Panc1 (cell line): ENCODE measurements at regions not wholly inside any gene's neighbourhood (a gene's known extent, or its start where the extent isn't known, plus 50 kb on each side); places are given as distances from the start of the nearest gene placed in this dataset.

Experiments used
- ATAC-seq: fragments of 200-7000 bp; cut with Tn5 transposase; 2 replicates; pipeline ENCODE4 v1.9.1; 2020; ENCODE audit warnings: mild to moderate bottlenecking, moderate library complexity
- BruUV-seq: library from RNA; stranded (reverse); fragments of 400-500 nt; replicated peaks from 2 replicates; lab custom pipeline; 2021; lab: Mats Ljungman, UMichigan
- CTCF ChIA-PET: fragments of 300-600 bp; sonication (Branson Sonifier 250); formaldehyde crosslinking; loops from one replicate; lab custom pipeline; 2022; ENCODE audit warnings: antibody characterized with exemption; lab: Charles Lee
- POLR2A ChIA-PET: fragments of 300-600 bp; sonication (Branson Sonifier 250); formaldehyde crosslinking; loops from one replicate; lab custom pipeline; 2022; ENCODE audit warnings: antibody characterized with exemption; lab: Charles Lee
- DNase-seq: peaks from one replicate; pipeline ENCODE4 v3.0.0-alpha.2; 2010; ENCODE audit warnings: low read depth, low spot score
- H3K27ac ChIP-seq: 2 replicates; pipeline ENCODE4 v1.5.1; 2011; ENCODE audit warnings: mild to moderate bottlenecking, low read length, inconsistent platforms
- H3K27me3 ChIP-seq: fragments of 200-500 bp; sonication (Bioruptor generic); 2 replicates; pipeline ENCODE4 v1.6.0; 2014; ENCODE audit warnings: low read length, inconsistent platforms; ENCODE audit not compliant: control insufficient read depth, insufficient read depth
- H3K36me3 ChIP-seq: fragments of 200-500 bp; sonication (Bioruptor generic); 2 replicates; pipeline ENCODE4 v1.5.1; 2014; ENCODE audit warnings: inconsistent platforms, mild to moderate bottlenecking, low read length, moderate library complexity; ENCODE audit not compliant: control insufficient read depth, insufficient read depth
- H3K4me1 ChIP-seq: 2 replicates; pipeline ENCODE4 v1.5.1; 2011; ENCODE audit warnings: inconsistent platforms, mild to moderate bottlenecking, low read length, moderate library complexity; ENCODE audit not compliant: control insufficient read depth, insufficient read depth
- H3K4me3 ChIP-seq, 2 experiments: 2 replicates each; pipeline ENCODE4 v1.5.1; 2011 to 2012; ENCODE audit warnings: low read depth in 2 of 2, low read length in 2 of 2, mild to moderate bottlenecking in 2 of 2, inconsistent platforms in 1 of 2, moderate library complexity in 1 of 2
- H3K9me3 ChIP-seq: fragments of 200-500 bp; sonication (Bioruptor generic); 2 replicates; pipeline ENCODE4 v1.5.1; 2014; ENCODE audit warnings: low read depth, mild to moderate bottlenecking, inconsistent platforms, low read length, moderate library complexity; ENCODE audit not compliant: control insufficient read depth, insufficient read depth
- CTCF ChIP-seq: fragments of 450-650 bp; IDR thresholded peaks from 2 replicates; pipeline ENCODE4 v1.5.1; 2017; ENCODE audit warnings: mild to moderate bottlenecking
- POLR2AphosphoS5 ChIP-seq: IDR thresholded peaks from 2 replicates; pipeline ENCODE4 v1.6.1; 2012; ENCODE audit warnings: mild to moderate bottlenecking, low read depth, low read length, moderate library complexity
- REST ChIP-seq, 2 experiments: IDR thresholded peaks; 2 replicates each; pipeline ENCODE4 v1.6.1; 2011 to 2012; ENCODE audit warnings: low read depth in 2 of 2, control low read depth in 1 of 2, low read length in 1 of 2, mild to moderate bottlenecking in 1 of 2, moderate library complexity in 1 of 2; ENCODE audit not compliant: insufficient read depth in 1 of 2
- SIN3A ChIP-seq: IDR thresholded peaks from 2 replicates; pipeline ENCODE4 v1.6.1; 2012; ENCODE audit warnings: low read depth, mild to moderate bottlenecking, low read length, moderate library complexity, borderline replicate concordance; ENCODE audit not compliant: insufficient read depth
- TCF7L2 ChIP-seq: IDR thresholded peaks from 2 replicates; pipeline ENCODE4 v1.6.1; 2011; ENCODE audit warnings: mild to moderate bottlenecking, low read depth, low read length, inconsistent platforms
- in situ Hi-C: cut with HindIII; loops from 2 replicates; pipeline ENCODE4 v1.10.0; 2016; ENCODE audit warnings: low sequenced_read_pairs, low pct_unique_long_range_greater_than_20kb
- intact Hi-C: fragments of 100-400 bp; cut with micrococcal nuclease; formaldehyde crosslinking; loops from one replicate; pipeline ENCODE4 v1.10.0; 2022; ENCODE audit not compliant: unreplicated experiment

- Histone ChIP-seq H3K27me3 (no peaks in the 10 kb centered on the region; the same call in 1 of the 2 replicates), H3K4me1 (no peaks in the 10 kb centered on the region), H3K27ac (no peak overlapping the region), H3K36me3 (no peaks in the 10 kb centered on the region), H3K4me3 (no peak overlapping the region), H3K9me3 (no peaks in the 10 kb centered on the region)
- ATAC-seq = no peak
- intact Hi-C loops = no loop called here
- POLR2A ChIA-PET = no interaction called here
- DNase-seq = no peak
- BruUV-seq = no TSS peak
- CTCF ChIA-PET = no interaction called here
- in situ Hi-C loops = no loop called here
- no peak for TF ChIP-seq TCF7L2
- no peak for TF ChIP-seq SIN3A
- no peak for TF ChIP-seq CTCF
- TF ChIP-seq POLR2AphosphoS5 = no peak
- no peak for TF ChIP-seq REST (IDR thresholded peaks at IDR 0.05; ENCODE audit: insufficient read depth in 1 of 2, low read depth in 2 of 2, low read length in 1 of 2)
Measured at GRCh38 chr5:77907786-77908185, 131.6 kb upstream of the TBCA start.

GRCh38 chr5:77906806-77907205 is 130.7 kb upstream of the TBCA start:
- ATAC-seq (no peak), DNase-seq (no peak)
- H3K9me3 ChIP-seq = no peaks in the 10 kb centered on the region
- ChIA-PET CTCF (no interaction called here), POLR2A (no interaction called here)
- in situ Hi-C loops = no loop called here
- TF ChIP-seq CTCF = no peak
- no peaks in the 10 kb centered on the region for H3K27me3 ChIP-seq
- no peaks in the 10 kb centered on the region for H3K36me3 ChIP-seq
- H3K4me1 ChIP-seq = no peaks in the 10 kb centered on the region
- intact Hi-C loops = no loop called here
- BruUV-seq = no TSS peak
- no peak overlapping the region for H3K27ac ChIP-seq
- H3K4me3 ChIP-seq = no peak overlapping the region

GRCh38 chr5:77904362-77904761 is 128.2 kb upstream of the TBCA start:
- H3K4me1 ChIP-seq = no peaks in the 10 kb centered on the region
- no peak for DNase-seq
- no peaks in the 10 kb centered on the region for H3K27me3 ChIP-seq
- in situ Hi-C loops (no loop called here), intact Hi-C loops (no loop called here)
- ChIA-PET POLR2A (no interaction called here), CTCF (no interaction called here)
- H3K9me3 ChIP-seq = no peaks in the 10 kb centered on the region
- TF ChIP-seq TCF7L2 = no peak
- no peak for TF ChIP-seq REST (IDR thresholded peaks at IDR 0.05; ENCODE audit: insufficient read depth in 1 of 2, low read depth in 2 of 2, low read length in 1 of 2)
- TF ChIP-seq CTCF = no peak
- TF ChIP-seq SIN3A = no peak
- TF ChIP-seq POLR2AphosphoS5 = no peak
- no peak overlapping the region for H3K27ac ChIP-seq
- H3K36me3 ChIP-seq = no peaks in the 10 kb centered on the region
- H3K4me3 ChIP-seq = no peak overlapping the region
- BruUV-seq = no TSS peak
- ATAC-seq = no peak
